ENCODE measurements at regions not wholly inside any gene's neighbourhood (a gene's known extent, or its start where the extent isn't known, plus 50 kb on each side); places are given as distances from the start of the nearest gene placed in this dataset.

- Histone ChIP-seq H4K20me1 (ENCODE audit: insufficient read depth, low read length) (no peaks in the 10 kb centered on the region), H3F3A (ENCODE audit: insufficient read depth, low read length) (no peaks in the 10 kb centered on the region), H3K79me2 (ENCODE audit: insufficient read depth, low read length) (no peaks in the 10 kb centered on the region), H3K9ac (ENCODE audit: low read length) (no peak overlapping the region), H2AFZ (ENCODE audit: low read length) (no peak overlapping the region), H3K27ac (ENCODE audit: low read depth, low read length, poor library complexity, severe bottlenecking) (no peak overlapping the region), H3K4me3 (ENCODE audit: low read depth, low read length, poor library complexity, severe bottlenecking) (no peak overlapping the region), H3K36me3 (ENCODE audit: insufficient read depth, low read length) (no peaks in the 10 kb centered on the region), H3K4me1 (ENCODE audit: insufficient read depth, low read length, severe bottlenecking) (no peaks in the 10 kb centered on the region), H3K9me3 (ENCODE audit: low read length) (no peaks in the 10 kb centered on the region), H3K4me2 (ENCODE audit: low read length) (no peak overlapping the region), H3K27me3 (ENCODE audit: insufficient read depth, low read length) (peaks cover 4% of the 10 kb centered on the region), H3K9me2 (ENCODE audit: low read depth, low read length) (no peaks in the 10 kb centered on the region)
- TF ChIP-seq, protein P1, sequence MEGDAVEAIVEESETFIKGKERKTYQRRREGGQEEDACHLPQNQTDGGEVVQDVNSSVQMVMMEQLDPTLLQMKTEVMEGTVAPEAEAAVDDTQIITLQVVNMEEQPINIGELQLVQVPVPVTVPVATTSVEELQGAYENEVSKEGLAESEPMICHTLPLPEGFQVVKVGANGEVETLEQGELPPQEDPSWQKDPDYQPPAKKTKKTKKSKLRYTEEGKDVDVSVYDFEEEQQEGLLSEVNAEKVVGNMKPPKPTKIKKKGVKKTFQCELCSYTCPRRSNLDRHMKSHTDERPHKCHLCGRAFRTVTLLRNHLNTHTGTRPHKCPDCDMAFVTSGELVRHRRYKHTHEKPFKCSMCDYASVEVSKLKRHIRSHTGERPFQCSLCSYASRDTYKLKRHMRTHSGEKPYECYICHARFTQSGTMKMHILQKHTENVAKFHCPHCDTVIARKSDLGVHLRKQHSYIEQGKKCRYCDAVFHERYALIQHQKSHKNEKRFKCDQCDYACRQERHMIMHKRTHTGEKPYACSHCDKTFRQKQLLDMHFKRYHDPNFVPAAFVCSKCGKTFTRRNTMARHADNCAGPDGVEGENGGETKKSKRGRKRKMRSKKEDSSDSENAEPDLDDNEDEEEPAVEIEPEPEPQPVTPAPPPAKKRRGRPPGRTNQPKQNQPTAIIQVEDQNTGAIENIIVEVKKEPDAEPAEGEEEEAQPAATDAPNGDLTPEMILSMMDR (IDR thresholded peaks at IDR 0.05; ENCODE audit: low read length) = no peak
- TF ChIP-seq EZH2 (IDR thresholded peaks at IDR 0.05; ENCODE audit: borderline replicate concordance, low read length) = no peak
These were observed 162.4 kb upstream of the POU3F1 start for GRCh38 chr1:38208716-38209632.

DNA sequence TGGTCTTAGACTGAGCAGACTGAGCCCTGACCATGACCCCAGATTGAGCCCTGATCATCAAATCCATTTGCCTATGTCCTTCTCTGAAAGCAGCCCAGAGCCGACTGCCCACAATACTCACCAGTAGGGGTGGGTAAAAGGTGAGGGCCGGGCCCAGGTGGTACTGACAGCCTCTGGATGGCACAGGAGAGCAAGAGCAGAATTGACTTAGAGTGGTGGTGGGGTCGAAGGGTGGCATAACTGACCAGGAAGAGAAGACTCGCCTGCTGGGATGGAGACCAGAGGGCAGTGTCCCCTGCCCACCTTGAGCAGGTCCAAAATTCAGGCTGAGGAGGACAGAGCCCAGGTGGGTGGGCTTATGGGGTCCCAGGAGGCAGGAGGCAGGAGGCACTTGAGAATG lies 161.3 kb upstream of the POU3F1 start:
- H3K36me3 ChIP-seq (ENCODE audit: insufficient read depth, low read length) = no peaks in the 10 kb centered on the region
- no peaks in the 10 kb centered on the region for H4K20me1 ChIP-seq (ENCODE audit: insufficient read depth, low read length)
- H3K9me3 ChIP-seq (ENCODE audit: low read length) = no peaks in the 10 kb centered on the region
- H3K4me3 ChIP-seq (ENCODE audit: low read depth, low read length, poor library complexity, severe bottlenecking) = no peak overlapping the region
- no peaks in the 10 kb centered on the region for H3K4me1 ChIP-seq (ENCODE audit: insufficient read depth, low read length, severe bottlenecking)
- no peak overlapping the region for H3K27ac ChIP-seq (ENCODE audit: low read depth, low read length, poor library complexity, severe bottlenecking)
- no peak overlapping the region for H3K9ac ChIP-seq (ENCODE audit: low read length)
- H2AFZ ChIP-seq (ENCODE audit: low read length) = no peak overlapping the region
- no peak for TF ChIP-seq EZH2 (IDR thresholded peaks at IDR 0.05; ENCODE audit: borderline replicate concordance, low read length)
- TF ChIP-seq, protein P1 (IDR thresholded peaks at IDR 0.05; ENCODE audit: low read length) = no peak
- no peaks in the 10 kb centered on the region for H3K9me2 ChIP-seq (ENCODE audit: low read depth, low read length)
- H3K4me2 ChIP-seq (ENCODE audit: low read length) = no peak overlapping the region
- peaks cover 4% of the 10 kb centered on the region for H3K27me3 ChIP-seq (ENCODE audit: insufficient read depth, low read length)
- H3K79me2 ChIP-seq (ENCODE audit: insufficient read depth, low read length) = no peaks in the 10 kb centered on the region
- no peaks in the 10 kb centered on the region for H3F3A ChIP-seq (ENCODE audit: insufficient read depth, low read length)

- no peak overlapping the region for H2AFZ ChIP-seq (ENCODE audit: low read length)
- no peak overlapping the region for H3K4me2 ChIP-seq (ENCODE audit: low read length)
- H3K9me3 ChIP-seq (ENCODE audit: low read length) = no peaks in the 10 kb centered on the region
- H4K20me1 ChIP-seq (ENCODE audit: insufficient read depth, low read length) = no peaks in the 10 kb centered on the region
- no peaks in the 10 kb centered on the region for H3K4me1 ChIP-seq (ENCODE audit: insufficient read depth, low read length, severe bottlenecking)
- H3K9ac ChIP-seq (ENCODE audit: low read length) = no peak overlapping the region
- H3F3A ChIP-seq (ENCODE audit: insufficient read depth, low read length) = no peaks in the 10 kb centered on the region
- no peaks in the 10 kb centered on the region for H3K79me2 ChIP-seq (ENCODE audit: insufficient read depth, low read length)
- H3K4me3 ChIP-seq (ENCODE audit: low read depth, low read length, poor library complexity, severe bottlenecking) = no peak overlapping the region
- H3K9me2 ChIP-seq (ENCODE audit: low read depth, low read length) = no peaks in the 10 kb centered on the region
- no peak overlapping the region for H3K27ac ChIP-seq (ENCODE audit: low read depth, low read length, poor library complexity, severe bottlenecking)
- H3K27me3 ChIP-seq (ENCODE audit: insufficient read depth, low read length) = peaks cover 4% of the 10 kb centered on the region
- no peaks in the 10 kb centered on the region for H3K36me3 ChIP-seq (ENCODE audit: insufficient read depth, low read length)
- TF ChIP-seq, protein P1 (IDR thresholded peaks at IDR 0.05; ENCODE audit: low read length) = no peak
- TF ChIP-seq EZH2 (IDR thresholded peaks at IDR 0.05; ENCODE audit: borderline replicate concordance, low read length) = no peak
These were observed 160.7 kb upstream of the POU3F1 start for GRCh38 chr1:38207275-38207674.

Measured in OCI-LY1 (cell line).